Astrocyte of the cerebellum (primary cell): ENCODE measurements at regions not wholly inside any gene's neighbourhood (a gene's known extent, or its start where the extent isn't known, plus 50 kb on each side); places are given as distances from the start of the nearest gene placed in this dataset.

Experiments
- DNase-seq: peaks from one replicate; pipeline ENCODE4 v3.0.0-alpha.2; 2011; ENCODE audit warnings: low read depth
- H3K4me3 ChIP-seq: 2 replicates; pipeline ENCODE4 v1.5.1; 2011; ENCODE audit warnings: mild to moderate bottlenecking, low read depth, low read length, moderate library complexity
- in situ Hi-C: cut with HindIII; loops from 2 replicates; pipeline ENCODE4 v1.10.0; 2017; ENCODE audit warnings: low sequenced_read_pairs
- TF ChIP-seq, protein P1 (sequence below): IDR thresholded peaks from 2 replicates; pipeline ENCODE4 v1.5.1; 2012; ENCODE audit warnings: low read length, low read depth, moderate library complexity, mild to moderate bottlenecking; ENCODE audit errors: missing control alignments

DNA sequence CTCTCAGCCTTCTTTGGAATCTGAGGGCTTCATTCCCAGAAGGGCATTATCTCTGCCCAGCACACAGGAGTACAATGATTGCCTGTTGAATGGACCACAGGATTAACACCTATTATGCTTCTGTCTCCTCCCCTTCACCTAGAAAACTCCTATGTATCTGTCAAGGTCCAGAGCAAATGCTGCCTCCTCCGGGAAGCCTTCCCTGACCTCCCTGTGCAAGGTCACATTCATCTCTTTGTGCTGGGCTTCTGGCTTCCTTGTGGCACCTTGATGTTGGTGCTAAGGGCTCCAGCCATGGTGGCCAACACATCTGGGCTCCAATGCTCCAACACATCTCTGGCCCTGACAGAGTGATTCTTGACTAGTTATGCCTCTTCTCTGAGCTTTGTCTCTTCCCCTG is 49.9 kb upstream of the ATP2B2 start:
- TF ChIP-seq, protein P1, sequence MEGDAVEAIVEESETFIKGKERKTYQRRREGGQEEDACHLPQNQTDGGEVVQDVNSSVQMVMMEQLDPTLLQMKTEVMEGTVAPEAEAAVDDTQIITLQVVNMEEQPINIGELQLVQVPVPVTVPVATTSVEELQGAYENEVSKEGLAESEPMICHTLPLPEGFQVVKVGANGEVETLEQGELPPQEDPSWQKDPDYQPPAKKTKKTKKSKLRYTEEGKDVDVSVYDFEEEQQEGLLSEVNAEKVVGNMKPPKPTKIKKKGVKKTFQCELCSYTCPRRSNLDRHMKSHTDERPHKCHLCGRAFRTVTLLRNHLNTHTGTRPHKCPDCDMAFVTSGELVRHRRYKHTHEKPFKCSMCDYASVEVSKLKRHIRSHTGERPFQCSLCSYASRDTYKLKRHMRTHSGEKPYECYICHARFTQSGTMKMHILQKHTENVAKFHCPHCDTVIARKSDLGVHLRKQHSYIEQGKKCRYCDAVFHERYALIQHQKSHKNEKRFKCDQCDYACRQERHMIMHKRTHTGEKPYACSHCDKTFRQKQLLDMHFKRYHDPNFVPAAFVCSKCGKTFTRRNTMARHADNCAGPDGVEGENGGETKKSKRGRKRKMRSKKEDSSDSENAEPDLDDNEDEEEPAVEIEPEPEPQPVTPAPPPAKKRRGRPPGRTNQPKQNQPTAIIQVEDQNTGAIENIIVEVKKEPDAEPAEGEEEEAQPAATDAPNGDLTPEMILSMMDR: no peak
- DNase-seq: no peak
- in situ Hi-C loops: loop anchor here (5.0 kb wide), 1 partner anchor 73 kb away; no protein-coding TSS in a partner anchor
- no peak overlapping the region for H3K4me3 ChIP-seq

GRCh38 chr3:10556312-10556711 is 50.9 kb upstream of the ATP2B2 start:
- no peak for DNase-seq
- TF ChIP-seq, protein P1: no peak
- H3K4me3 ChIP-seq: no peak overlapping the region
- in situ Hi-C loops: loop anchor here (5.0 kb wide), 1 partner anchor 74 kb away; no protein-coding TSS in a partner anchor

GRCh38 chr3:10557250-10557649 is 51.9 kb upstream of the ATP2B2 start:
- DNase-seq: no peak
- in situ Hi-C loops: loop anchor here (5.0 kb wide), 1 partner anchor 75 kb away; no protein-coding TSS in a partner anchor
- H3K4me3 ChIP-seq: no peak overlapping the region
- TF ChIP-seq, protein P1: no peak

DNA sequence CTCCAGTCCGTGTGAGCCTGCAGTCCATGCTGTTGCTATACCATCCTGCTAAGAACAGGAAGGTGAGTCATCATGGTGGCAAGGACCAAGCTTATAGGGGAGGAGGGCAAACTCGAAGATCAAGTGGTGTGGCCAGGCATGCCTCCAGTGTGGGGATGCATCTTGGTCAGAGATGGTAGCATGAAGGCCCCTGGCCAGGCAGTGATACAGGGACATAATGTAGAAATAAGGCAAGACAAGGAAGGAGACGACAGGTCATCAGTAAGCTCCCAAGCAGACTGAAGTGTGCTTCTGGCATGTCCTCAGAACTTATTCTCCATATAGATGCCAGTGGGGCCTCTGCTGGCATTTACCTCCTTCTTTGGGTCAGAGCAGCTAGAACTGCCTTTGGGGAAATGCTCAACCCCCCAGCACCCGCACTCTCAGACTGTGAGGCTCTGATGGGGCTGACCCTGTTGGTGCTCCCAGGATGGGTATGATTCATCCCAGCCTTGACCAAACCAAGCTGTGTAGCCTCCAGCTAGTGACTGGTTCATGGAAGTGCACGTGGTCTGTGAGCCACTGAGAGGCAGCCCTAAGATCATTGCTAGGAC is 52.5 kb upstream of the ATP2B2 start:
- TF ChIP-seq, protein P1: no peak
- no peak overlapping the region for H3K4me3 ChIP-seq
- in situ Hi-C loops: loop anchor here (5.0 kb wide), 1 partner anchor 76 kb away; no protein-coding TSS in a partner anchor
- peak; percentile 32 for DNase-seq

DNA sequence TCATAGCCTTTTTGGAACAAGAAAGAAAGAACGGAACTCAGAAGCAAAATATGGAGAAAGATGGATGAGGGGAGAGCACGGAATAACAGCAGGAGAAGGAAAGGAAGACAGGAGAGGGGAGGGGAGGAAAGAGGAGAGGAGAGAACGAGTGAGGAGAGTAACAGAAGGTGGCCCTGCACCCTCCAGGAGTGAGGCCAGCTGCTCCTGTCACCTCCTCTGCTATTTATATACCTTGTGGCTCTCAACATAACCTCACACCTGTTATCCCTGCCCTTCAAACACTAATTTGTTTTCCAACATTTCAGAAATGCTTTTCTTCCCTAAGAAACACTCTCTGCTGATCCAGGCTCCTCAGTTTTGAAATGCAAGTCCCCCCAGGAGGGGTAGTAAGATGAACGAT is 53.4 kb upstream of the ATP2B2 start:
- no peak overlapping the region for H3K4me3 ChIP-seq
- in situ Hi-C loops: loop anchor here (5.0 kb wide), 1 partner anchor 76 kb away; no protein-coding TSS in a partner anchor
- no peak for DNase-seq
- TF ChIP-seq, protein P1: no peak

DNA sequence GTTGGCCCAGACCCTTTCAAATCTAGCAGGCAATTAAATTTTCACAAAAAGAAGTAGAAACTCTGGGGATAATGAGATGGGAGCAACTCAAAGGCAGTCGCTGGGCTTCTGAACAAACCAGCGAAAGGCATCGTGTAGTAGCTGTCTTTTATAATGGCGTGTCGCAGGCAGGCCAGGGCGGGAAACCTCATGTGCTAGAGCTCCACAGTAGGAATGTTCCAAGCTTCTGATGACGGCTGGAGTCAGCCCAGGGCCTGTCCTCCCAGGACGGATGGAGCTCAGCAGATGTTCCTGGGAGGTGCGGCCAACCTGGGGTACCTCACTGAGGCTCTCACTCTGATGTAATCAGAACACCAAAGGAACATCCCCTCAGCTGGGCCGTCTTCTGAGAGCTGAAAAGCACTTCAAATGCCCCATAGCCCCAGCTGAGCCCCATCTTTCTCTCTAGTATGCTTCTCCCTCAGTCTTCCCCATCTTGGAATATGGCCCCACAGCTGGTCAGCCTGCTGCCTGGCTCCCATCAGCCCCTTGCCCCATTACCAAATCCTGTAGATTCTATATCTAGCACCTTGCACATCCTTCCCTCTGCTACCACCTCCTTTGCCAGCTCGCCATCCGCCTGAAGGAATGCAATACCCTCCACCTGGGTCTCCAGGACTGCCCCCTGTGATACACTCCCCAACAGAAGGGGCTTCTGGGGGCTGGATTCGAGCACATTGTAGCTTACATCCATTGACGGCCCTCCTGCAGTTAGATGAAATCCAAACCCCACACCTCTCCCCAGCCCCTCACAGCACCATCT is 54.9 kb upstream of the ATP2B2 start:
- DNase-seq: no peak
- TF ChIP-seq, protein P1: no peak
- in situ Hi-C loops: loop anchor here (5.0 kb wide), 1 partner anchor 33 kb away; no protein-coding TSS in a partner anchor
- H3K4me3 ChIP-seq: no peak overlapping the region
